Mesothelial cell of epicardium (in vitro differentiated cells): ENCODE measurements at regions not wholly inside any gene's neighbourhood (a gene's known extent, or its start where the extent isn't known, plus 50 kb on each side); places are given as distances from the start of the nearest gene placed in this dataset.

Source experiments
- DNase-seq, 2 experiments: peaks; one replicate each; pipeline ENCODE4 v3.0.0; 2021; ENCODE audit warnings: low spot score in 2 of 2; ENCODE audit not compliant: unreplicated experiment in 2 of 2
- H3K27ac Mint-ChIP-seq: 2 replicates; pipeline ENCODE4 v1.8.0; 2021; ENCODE audit warnings: mixed read lengths
- H3K27me3 Mint-ChIP-seq: 2 replicates; pipeline ENCODE4 v1.8.0; 2021; ENCODE audit warnings: low read depth, mixed read lengths
- H3K36me3 Mint-ChIP-seq: 2 replicates; pipeline ENCODE4 v1.8.0; 2021; ENCODE audit warnings: mixed read lengths
- H3K4me1 Mint-ChIP-seq: 2 replicates; pipeline ENCODE4 v1.8.0; 2021; ENCODE audit warnings: mixed read lengths
- H3K4me3 Mint-ChIP-seq: 2 replicates; pipeline ENCODE4 v1.8.0; 2021; ENCODE audit warnings: mild to moderate bottlenecking, moderate library complexity, mixed read lengths
- H3K9me3 Mint-ChIP-seq: 2 replicates; pipeline ENCODE4 v1.8.0; 2021; ENCODE audit warnings: mixed read lengths
- TF ChIP-seq, protein P1 (sequence below): fragments of 200-600 bp; sonication (generic); IDR thresholded peaks from one replicate; pipeline ENCODE4 v1.5.0; 2021; ENCODE audit warnings: antibody characterized with exemption; ENCODE audit not compliant: unreplicated experiment

DNA sequence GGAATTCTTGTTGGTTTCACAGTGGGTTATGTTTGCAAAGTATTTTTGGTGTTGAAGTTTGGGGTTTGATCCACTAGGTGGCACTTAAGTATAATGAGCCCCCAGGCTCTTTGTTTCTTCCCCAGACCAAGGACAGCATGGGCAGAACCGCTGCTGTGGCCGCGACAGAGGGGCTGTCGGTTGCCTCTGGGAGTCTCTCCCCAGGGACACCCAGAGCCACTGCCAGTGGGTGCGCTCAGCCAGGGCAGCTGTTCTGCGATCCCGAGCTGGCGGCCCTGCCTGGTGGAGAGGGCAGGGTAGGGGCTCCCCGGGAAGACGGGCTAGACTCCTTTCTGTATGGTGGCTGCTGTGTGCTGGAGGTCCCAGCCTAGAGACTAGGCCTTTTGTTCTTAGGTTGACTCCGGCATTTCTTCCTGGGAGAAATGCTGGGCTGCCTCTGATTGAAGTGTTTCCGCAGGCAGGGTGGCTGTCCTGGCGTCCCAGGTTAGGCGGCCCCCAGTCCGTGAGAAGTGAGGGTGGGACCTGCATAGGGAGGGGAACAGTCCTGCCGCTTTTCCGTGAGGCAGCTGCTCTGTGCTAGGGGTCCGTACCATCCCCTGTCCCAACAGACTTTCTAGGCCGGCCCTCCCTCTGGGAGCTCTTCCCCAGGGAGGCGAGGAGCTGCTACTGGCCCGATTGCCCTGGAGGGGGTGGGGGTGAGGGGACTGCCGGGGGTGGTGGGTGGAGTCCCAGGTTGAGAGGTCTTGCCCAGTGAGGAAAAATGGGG is 253.1 kb upstream of the PELI2 start:
- no peak overlapping the region for H3K4me3 Mint-ChIP-seq
- no peak overlapping the region for H3K27ac Mint-ChIP-seq
- DNase-seq, result no peak

DNA sequence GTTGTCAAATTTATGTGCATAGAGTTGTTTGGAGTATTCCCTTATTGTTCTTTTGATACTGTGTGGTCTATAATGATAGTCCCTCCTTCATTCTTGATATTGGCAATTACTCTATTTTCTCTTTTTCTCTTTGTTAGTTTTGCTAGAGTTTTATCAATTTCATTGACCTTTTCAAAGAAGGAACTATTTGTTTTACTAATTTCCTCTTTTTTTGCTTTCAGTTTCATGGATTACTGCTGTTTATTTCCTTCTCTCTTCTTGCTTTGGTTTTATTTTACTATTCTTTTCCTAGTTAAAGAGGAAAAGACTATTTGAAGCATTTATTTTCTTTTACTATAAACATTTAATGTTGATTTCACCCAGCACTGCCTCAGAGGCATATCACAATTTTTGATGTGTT is 250.9 kb upstream of the PELI2 start:
- Mint-ChIP-seq H3K9me3 (peaks cover 18% of the 10 kb centered on the region), H3K36me3 (no peaks in the 10 kb centered on the region), H3K4me1 (no peaks in the 10 kb centered on the region), H3K27ac (no peak overlapping the region), H3K27me3 (peaks cover 8% of the 10 kb centered on the region), H3K4me3 (no peak overlapping the region)
- DNase-seq, result no peak
- TF ChIP-seq, protein P1, sequence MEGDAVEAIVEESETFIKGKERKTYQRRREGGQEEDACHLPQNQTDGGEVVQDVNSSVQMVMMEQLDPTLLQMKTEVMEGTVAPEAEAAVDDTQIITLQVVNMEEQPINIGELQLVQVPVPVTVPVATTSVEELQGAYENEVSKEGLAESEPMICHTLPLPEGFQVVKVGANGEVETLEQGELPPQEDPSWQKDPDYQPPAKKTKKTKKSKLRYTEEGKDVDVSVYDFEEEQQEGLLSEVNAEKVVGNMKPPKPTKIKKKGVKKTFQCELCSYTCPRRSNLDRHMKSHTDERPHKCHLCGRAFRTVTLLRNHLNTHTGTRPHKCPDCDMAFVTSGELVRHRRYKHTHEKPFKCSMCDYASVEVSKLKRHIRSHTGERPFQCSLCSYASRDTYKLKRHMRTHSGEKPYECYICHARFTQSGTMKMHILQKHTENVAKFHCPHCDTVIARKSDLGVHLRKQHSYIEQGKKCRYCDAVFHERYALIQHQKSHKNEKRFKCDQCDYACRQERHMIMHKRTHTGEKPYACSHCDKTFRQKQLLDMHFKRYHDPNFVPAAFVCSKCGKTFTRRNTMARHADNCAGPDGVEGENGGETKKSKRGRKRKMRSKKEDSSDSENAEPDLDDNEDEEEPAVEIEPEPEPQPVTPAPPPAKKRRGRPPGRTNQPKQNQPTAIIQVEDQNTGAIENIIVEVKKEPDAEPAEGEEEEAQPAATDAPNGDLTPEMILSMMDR, result no peak

More for the DNA sequence above, 253.1 kb upstream of the PELI2 start:
- H3K4me1 Mint-ChIP-seq, result no peaks in the 10 kb centered on the region
- TF ChIP-seq, protein P1, result no peak
- H3K27me3 Mint-ChIP-seq, result peaks cover 6% of the 10 kb centered on the region
- H3K36me3 Mint-ChIP-seq, result no peaks in the 10 kb centered on the region
- peaks cover 34% of the 10 kb centered on the region for H3K9me3 Mint-ChIP-seq

DNA sequence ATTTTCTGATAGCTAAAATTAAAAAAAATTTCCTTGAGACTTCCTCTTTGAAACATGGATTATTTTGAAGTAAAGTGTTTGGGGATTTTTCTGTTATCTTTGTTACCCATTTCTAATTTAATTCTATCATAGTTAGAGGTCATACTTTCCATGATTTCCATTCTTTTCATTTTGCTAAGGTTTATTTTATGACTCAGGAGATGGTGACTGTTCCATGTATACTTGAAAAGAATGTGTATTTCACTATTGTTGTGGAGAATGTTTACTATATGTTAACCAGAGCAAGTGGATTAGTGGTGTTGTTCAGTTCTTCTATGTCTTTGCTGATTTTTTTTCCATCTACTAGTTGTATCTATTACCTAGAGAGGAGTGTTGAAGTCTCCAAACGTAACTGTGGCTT is 250.5 kb upstream of the PELI2 start:
- peaks cover 17% of the 10 kb centered on the region for H3K9me3 Mint-ChIP-seq
- no peaks in the 10 kb centered on the region for H3K4me1 Mint-ChIP-seq
- TF ChIP-seq, protein P1, result no peak
- DNase-seq, result no peak
- H3K36me3 Mint-ChIP-seq, result no peaks in the 10 kb centered on the region
- H3K27me3 Mint-ChIP-seq, result peaks cover 8% of the 10 kb centered on the region
- no peak overlapping the region for H3K4me3 Mint-ChIP-seq
- no peak overlapping the region for H3K27ac Mint-ChIP-seq

DNA sequence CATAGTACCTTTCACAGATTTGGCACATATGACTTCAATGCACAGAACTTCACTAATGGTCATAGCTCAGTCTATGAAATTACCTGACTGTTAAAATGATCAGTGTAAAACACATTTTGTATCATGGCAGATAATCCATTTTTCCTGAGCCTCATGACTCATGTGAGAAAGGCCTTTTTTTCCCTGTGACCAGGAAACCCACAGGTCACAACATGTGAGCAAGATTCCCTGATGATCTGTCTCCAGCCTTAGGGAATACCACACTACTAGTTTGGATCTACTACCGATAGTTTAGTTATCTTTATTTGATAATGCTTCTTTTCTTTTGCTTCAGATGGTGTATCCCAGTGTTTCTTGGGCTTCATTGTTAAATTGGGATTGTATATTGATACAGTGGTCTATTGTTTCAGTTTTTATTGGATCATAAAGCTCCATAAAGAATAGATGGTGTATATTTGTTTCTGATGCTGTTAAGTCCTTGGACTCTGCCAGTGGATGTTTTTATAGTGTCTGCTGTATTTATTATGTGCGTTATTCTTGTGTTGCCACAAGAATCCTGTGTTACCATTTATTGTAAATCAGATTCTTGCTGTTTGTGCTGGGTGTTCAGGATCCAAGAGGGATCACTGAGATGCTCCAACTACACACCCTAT is 248.7 kb upstream of the PELI2 start:
- no peak overlapping the region for H3K4me3 Mint-ChIP-seq
- no peak overlapping the region for H3K27ac Mint-ChIP-seq
- no peak for DNase-seq
- peaks cover 3% of the 10 kb centered on the region for H3K9me3 Mint-ChIP-seq
- H3K36me3 Mint-ChIP-seq, result no peaks in the 10 kb centered on the region
- H3K4me1 Mint-ChIP-seq, result no peaks in the 10 kb centered on the region
- TF ChIP-seq, protein P1, result no peak
- H3K27me3 Mint-ChIP-seq, result peaks cover 8% of the 10 kb centered on the region

DNA sequence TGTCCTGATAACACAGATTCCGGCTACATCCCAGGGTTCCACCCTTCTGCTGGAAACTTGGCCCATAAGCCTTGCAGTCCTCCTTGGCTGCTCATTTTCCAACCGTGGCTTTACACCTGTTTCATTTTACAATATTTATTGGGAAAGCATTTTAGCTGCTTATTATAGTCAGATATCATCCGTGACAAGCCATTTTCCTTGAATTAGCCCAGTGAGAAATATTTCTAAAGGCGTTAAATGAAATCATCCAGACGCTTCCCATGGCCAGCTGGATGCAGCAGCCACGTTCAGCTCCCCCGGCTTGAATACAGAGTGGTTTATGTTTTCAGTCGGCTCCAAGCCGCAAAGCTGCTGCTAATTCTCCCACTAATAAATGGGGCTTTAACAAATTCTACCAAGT is 245.0 kb upstream of the PELI2 start:
- no peak overlapping the region for H3K27ac Mint-ChIP-seq
- no peaks in the 10 kb centered on the region for H3K4me1 Mint-ChIP-seq
- H3K27me3 Mint-ChIP-seq, result peaks cover 21% of the 10 kb centered on the region
- H3K36me3 Mint-ChIP-seq, result no peaks in the 10 kb centered on the region
- H3K4me3 Mint-ChIP-seq, result no peak overlapping the region
- no peaks in the 10 kb centered on the region for H3K9me3 Mint-ChIP-seq
- DNase-seq, result no peak
- TF ChIP-seq, protein P1, result no peak
